ENCODE measurements at regions not wholly inside any gene's neighbourhood (a gene's known extent, or its start where the extent isn't known, plus 50 kb on each side); places are given as distances from the start of the nearest gene placed in this dataset.

GRCh38 chr6:25041485-25042035, 105.8 kb upstream of the RIPOR2 start:
- DNase-seq, result peak; percentile 12

- peak; percentile 61 for DNase-seq
Measured at GRCh38 chr6:25042036-25042521, 106.3 kb upstream of the RIPOR2 start.

- peak; percentile 21 for DNase-seq
Measured at GRCh38 chr6:25042536-25042935, 106.8 kb upstream of the RIPOR2 start.

- no peak for DNase-seq
Measured at GRCh38 chr6:25042984-25043725, 107.4 kb upstream of the RIPOR2 start.

- no peak for DNase-seq
Measured at GRCh38 chr6:25043892-25044291, 108.1 kb upstream of the RIPOR2 start.

- no peak for DNase-seq
Measured at GRCh38 chr6:25046942-25047341, 111.2 kb upstream of the RIPOR2 start.

GRCh38 chr6:25050356-25050755, 114.6 kb upstream of the RIPOR2 start:
- peak; percentile 61 for DNase-seq

GRCh38 chr6:25051083-25051482, 115.3 kb upstream of the RIPOR2 start:
- DNase-seq, result no peak

- no peak for DNase-seq
Measured at GRCh38 chr6:25052181-25052580, 116.4 kb upstream of the RIPOR2 start.

GRCh38 chr6:25053875-25054371, 118.2 kb upstream of the RIPOR2 start:
- DNase-seq, result no peak

GRCh38 chr6:25054469-25054868, 118.7 kb upstream of the RIPOR2 start:
- DNase-seq, result no peak

- DNase-seq, result peak; percentile 87
Measured at GRCh38 chr6:25056130-25056529, 120.4 kb upstream of the RIPOR2 start.

- no peak for DNase-seq
Measured at GRCh38 chr6:25057111-25057905, 121.5 kb upstream of the RIPOR2 start.

- DNase-seq, result no peak
Measured at GRCh38 chr6:25058441-25058840, 122.7 kb upstream of the RIPOR2 start.

GRCh38 chr6:25058941-25059340, 123.2 kb upstream of the RIPOR2 start:
- DNase-seq, result no peak

- DNase-seq, result no peak
Measured at GRCh38 chr6:25060522-25060921, 124.8 kb upstream of the RIPOR2 start.

GRCh38 chr6:25061289-25061936, 125.7 kb upstream of the RIPOR2 start:
- no peak for DNase-seq

GRCh38 chr6:25062070-25062811, 126.5 kb upstream of the RIPOR2 start:
- no peak for DNase-seq

- no peak for DNase-seq
Measured at GRCh38 chr6:25064006-25064405, 128.2 kb upstream of the RIPOR2 start.

GRCh38 chr6:25065666-25066065, 129.9 kb upstream of the RIPOR2 start:
- no peak for DNase-seq

GRCh38 chr6:25066593-25066992, 130.8 kb upstream of the RIPOR2 start:
- no peak for DNase-seq

- DNase-seq, result no peak
Measured at GRCh38 chr6:25068866-25069265, 133.1 kb upstream of the RIPOR2 start.

All from central memory CD4-positive, alpha-beta T cell (primary cell).